Neuronal stem cell (in vitro differentiated cells): ENCODE measurements at regions not wholly inside any gene's neighbourhood (a gene's known extent, or its start where the extent isn't known, plus 50 kb on each side); places are given as distances from the start of the nearest gene placed in this dataset.
A peak's percentile ranks its signal among the peaks of the same experiment; 100 is the strongest.

Experiments used
- DNase-seq: peaks from one replicate; pipeline ENCODE4 v3.0.0-alpha.2; 2013; ENCODE audit warnings: low spot score
- H2AFZ ChIP-seq: one replicate; pipeline ENCODE4 v1.6.1; 2013; ENCODE audit warnings: mild to moderate bottlenecking, low read length, inconsistent platforms
- H2AK5ac ChIP-seq: 2 replicates; pipeline ENCODE4 v1.6.1; 2013; ENCODE audit warnings: low read depth, mild to moderate bottlenecking, inconsistent platforms, low read length, moderate library complexity, mixed read lengths
- H2BK120ac ChIP-seq: 2 replicates; pipeline ENCODE4 v1.6.1; 2013; ENCODE audit warnings: low read depth, mild to moderate bottlenecking, inconsistent platforms, low read length, moderate library complexity, mixed read lengths
- H2BK12ac ChIP-seq: one replicate; pipeline ENCODE4 v1.6.1; 2013; ENCODE audit warnings: low read length, inconsistent platforms
- H2BK15ac ChIP-seq: 2 replicates; pipeline ENCODE4 v1.6.1; 2013; ENCODE audit warnings: mild to moderate bottlenecking, low read length, inconsistent platforms, mixed read lengths
- H2BK5ac ChIP-seq: one replicate; pipeline ENCODE4 v1.6.1; 2013; ENCODE audit warnings: inconsistent platforms, mild to moderate bottlenecking, low read length, moderate library complexity
- H3K14ac ChIP-seq: one replicate; pipeline ENCODE4 v1.6.1; 2013; ENCODE audit warnings: low read length, inconsistent platforms
- H3K18ac ChIP-seq: 2 replicates; pipeline ENCODE4 v1.6.1; 2013; ENCODE audit warnings: low read length, inconsistent platforms
- H3K23ac ChIP-seq: 2 replicates; pipeline ENCODE4 v1.6.1; 2013; ENCODE audit warnings: low read depth, mild to moderate bottlenecking, mixed read lengths, low read length, inconsistent platforms; ENCODE audit not compliant: poor library complexity
- H3K27ac ChIP-seq: replicated peaks from 3 replicates; pipeline ENCODE4 v1.5.1; 2013; ENCODE audit warnings: low read length, inconsistent platforms
- H3K27me3 ChIP-seq, 3 experiments: 2 replicates each; pipeline ENCODE4 v1.6.1; 2013; ENCODE audit warnings: low read length in 3 of 3, mild to moderate bottlenecking in 2 of 3, inconsistent platforms in 1 of 3, low read depth in 1 of 3, mixed read lengths in 1 of 3, moderate library complexity in 1 of 3; ENCODE audit not compliant: control insufficient read depth in 3 of 3, insufficient read depth in 3 of 3
- H3K36me3 ChIP-seq, 2 donors: replicated peaks in 1 of 2; 2 replicates each; pipeline ENCODE4 v1.6.1; 2013; ENCODE audit warnings: low read length in 2 of 2; ENCODE audit not compliant: control insufficient read depth in 2 of 2, insufficient read depth in 2 of 2
- H3K4ac ChIP-seq: 2 replicates; pipeline ENCODE4 v1.6.1; 2013; ENCODE audit warnings: inconsistent platforms, mild to moderate bottlenecking, low read length, moderate library complexity
- H3K4me1 ChIP-seq, 2 donors: 1 replicate in 1 of 2; 2 replicates in 1 of 2; pipeline ENCODE4 v1.6.1; 2013; ENCODE audit warnings: low read length in 2 of 2, low read depth in 1 of 2; ENCODE audit not compliant: control insufficient read depth in 2 of 2, insufficient read depth in 1 of 2
- H3K4me2 ChIP-seq: one replicate; pipeline ENCODE4 v1.6.1; 2013; ENCODE audit warnings: mild to moderate bottlenecking, low read length, inconsistent platforms; ENCODE audit not compliant: insufficient read depth, poor library complexity, severe bottlenecking
- H3K4me3 ChIP-seq, 2 donors: 2 replicates each; pipeline ENCODE4 v1.5.1; 2013; ENCODE audit warnings: low read length in 2 of 2, mild to moderate bottlenecking in 2 of 2, inconsistent platforms in 1 of 2, moderate library complexity in 1 of 2
- H3K79me1 ChIP-seq: one replicate; pipeline ENCODE4 v1.6.1; 2013; ENCODE audit warnings: low read depth, mild to moderate bottlenecking, inconsistent platforms, low read length, moderate library complexity
- H3K9ac ChIP-seq: one replicate; pipeline ENCODE4 v1.6.1; 2013; ENCODE audit warnings: mild to moderate bottlenecking, low read depth, low read length, inconsistent platforms; ENCODE audit not compliant: poor library complexity
- H3K9me3 ChIP-seq, 2 donors: replicated peaks in 1 of 2; 2 replicates each; pipeline versions ENCODE3 to v1.6.1; 2013; ENCODE audit warnings: low read length in 2 of 2, mild to moderate bottlenecking in 2 of 2, inconsistent platforms in 1 of 2, low read depth in 1 of 2, mixed read lengths in 1 of 2, moderate library complexity in 1 of 2; ENCODE audit not compliant: control insufficient read depth in 2 of 2, insufficient read depth in 1 of 2
- H4K8ac ChIP-seq: one replicate; pipeline ENCODE4 v1.6.1; 2013; ENCODE audit warnings: low read depth, mild to moderate bottlenecking, inconsistent platforms, low read length, moderate library complexity
- H4K91ac ChIP-seq: one replicate; pipeline ENCODE4 v1.6.1; 2013; ENCODE audit warnings: low read length, low read depth, mild to moderate bottlenecking, inconsistent platforms; ENCODE audit not compliant: poor library complexity
- WGBS, 2 donors: extraction: QIAGEN DNeasy Blood & Tissue Kit; methylation state at CpG; one replicate each; pipeline ENCODE4 v1.1.7; 2013; ENCODE audit warnings: missing lambda C conversion rate in 2 of 2, mixed read lengths in 1 of 2; ENCODE audit not compliant: insufficient read length in 2 of 2, insufficient replicate concordance in 1 of 2; ENCODE audit errors: extremely low coverage in 2 of 2; 5-methylcytosine and 5-hydroxymethylcytosine counted together

GRCh38 chr1:47569681-47570470 lies 132.0 kb downstream of the FOXD2 start:
- no peak overlapping the region for H4K91ac ChIP-seq
- H2BK5ac ChIP-seq: no peak overlapping the region
- no peak overlapping the region for H3K4me2 ChIP-seq
- H2BK15ac ChIP-seq: no peak overlapping the region
- peaks cover 0 to 35% (median 0%) of the 10 kb centered on the region in 3 experiments for H3K27me3 ChIP-seq
- H3K4me3 ChIP-seq: no peak overlapping the region
- no peak overlapping the region for H3K14ac ChIP-seq
- H3K18ac ChIP-seq: no peak overlapping the region
- no peak for DNase-seq
- H3K9me3 ChIP-seq: no peaks in the 10 kb centered on the region
- H3K4ac ChIP-seq: no peak overlapping the region
- no peak overlapping the region for H2AK5ac ChIP-seq
- H2BK12ac ChIP-seq: no peak overlapping the region
- no peak overlapping the region for H3K9ac ChIP-seq
- no peaks in the 10 kb centered on the region for H3K79me1 ChIP-seq
- H3K36me3 ChIP-seq: no peaks in the 10 kb centered on the region
- no peak overlapping the region for H3K23ac ChIP-seq
- H2AFZ ChIP-seq: no peak overlapping the region
- no peak overlapping the region for H4K8ac ChIP-seq
- peaks cover 0 to 15% of the 10 kb centered on the region in 2 donors for H3K4me1 ChIP-seq
- H3K27ac ChIP-seq: no peak overlapping the region
- H2BK120ac ChIP-seq: no peak overlapping the region
- WGBS, 2 donors: no CpG with 5 or more reads among the region's 9 CpGs

GRCh38 chr1:47571161-47571560 lies 133.3 kb downstream of the FOXD2 start:
- Histone ChIP-seq H3K4me3 (no peak overlapping the region), H3K9me3 (no peaks in the 10 kb centered on the region), H2BK12ac (no peak overlapping the region), H3K4me2 (no peak overlapping the region), H4K91ac (no peak overlapping the region), H3K27me3 (peaks cover 0 to 38% (median 0%) of the 10 kb centered on the region in 3 experiments), H2BK15ac (no peak overlapping the region), H4K8ac (no peak overlapping the region), H3K36me3 (no peaks in the 10 kb centered on the region), H2AFZ (no peak overlapping the region), H3K9ac (no peak overlapping the region), H3K14ac (no peak overlapping the region), H3K79me1 (no peaks in the 10 kb centered on the region), H2BK120ac (no peak overlapping the region), H3K23ac (no peak overlapping the region), H2BK5ac (no peak overlapping the region), H3K27ac (no peak overlapping the region), H2AK5ac (no peak overlapping the region), H3K4me1 (peaks cover 0 to 20% of the 10 kb centered on the region in 2 donors), H3K18ac (peak overlapping the region; percentile 61), H3K4ac (no peak overlapping the region)
- WGBS, 2 donors: no CpG with 5 or more reads among the region's 5 CpGs
- DNase-seq: no peak

GRCh38 chr1:47571952-47572351 lies 134.1 kb downstream of the FOXD2 start:
- H3K79me1 ChIP-seq: no peaks in the 10 kb centered on the region
- no peak overlapping the region for H3K4me3 ChIP-seq
- no peak overlapping the region for H3K9ac ChIP-seq
- H2BK120ac ChIP-seq: no peak overlapping the region
- H3K4me2 ChIP-seq: no peak overlapping the region
- H2BK12ac ChIP-seq: no peak overlapping the region
- WGBS, 2 donors: 100% methylated on average over 2 of the region's 2 CpGs
- no peak overlapping the region for H4K8ac ChIP-seq
- H2BK15ac ChIP-seq: no peak overlapping the region
- H3K18ac ChIP-seq: no peak overlapping the region
- peaks cover 0 to 22% of the 10 kb centered on the region in 2 donors for H3K4me1 ChIP-seq
- peaks cover 0 to 41% (median 0%) of the 10 kb centered on the region in 3 experiments for H3K27me3 ChIP-seq
- no peak overlapping the region for H3K4ac ChIP-seq
- H2AFZ ChIP-seq: no peak overlapping the region
- H3K36me3 ChIP-seq: no peaks in the 10 kb centered on the region
- no peak overlapping the region for H2BK5ac ChIP-seq
- H3K14ac ChIP-seq: no peak overlapping the region
- H4K91ac ChIP-seq: no peak overlapping the region
- H3K23ac ChIP-seq: no peak overlapping the region
- no peak overlapping the region for H3K27ac ChIP-seq
- no peaks in the 10 kb centered on the region for H3K9me3 ChIP-seq
- no peak for DNase-seq
- no peak overlapping the region for H2AK5ac ChIP-seq

- H3K4me2 ChIP-seq: no peak overlapping the region
- H2BK15ac ChIP-seq: peak overlapping the region; percentile 30
- no peak overlapping the region for H3K4ac ChIP-seq
- no peak overlapping the region for H3K27ac ChIP-seq
- H3K27me3 ChIP-seq: peaks cover 0 to 44% (median 0%) of the 10 kb centered on the region in 3 experiments
- H2BK12ac ChIP-seq: no peak overlapping the region
- no CpG with 5 or more reads among the region's 13 CpGs for WGBS, 2 donors
- H2AFZ ChIP-seq: no peak overlapping the region
- no peak overlapping the region for H3K23ac ChIP-seq
- no peaks in the 10 kb centered on the region for H3K36me3 ChIP-seq
- no peak overlapping the region for H4K91ac ChIP-seq
- peaks cover 0 to 24% of the 10 kb centered on the region in 2 donors for H3K4me1 ChIP-seq
- no peak overlapping the region for H3K4me3 ChIP-seq
- no peak overlapping the region for H2BK120ac ChIP-seq
- peak overlapping the region; percentile 38 for H3K9ac ChIP-seq
- no peak overlapping the region for H2BK5ac ChIP-seq
- no peak for DNase-seq
- H4K8ac ChIP-seq: no peak overlapping the region
- H3K14ac ChIP-seq: peak overlapping the region; percentile 78
- H3K79me1 ChIP-seq: no peaks in the 10 kb centered on the region
- peak overlapping the region; percentile 43 for H2AK5ac ChIP-seq
- H3K9me3 ChIP-seq: no peaks in the 10 kb centered on the region
- H3K18ac ChIP-seq: peak overlapping the region; percentile 91
Measured at GRCh38 chr1:47572731-47573430, 135.0 kb downstream of the FOXD2 start.
